ENCODE measurements at regions not wholly inside any gene's neighbourhood (a gene's known extent, or its start where the extent isn't known, plus 50 kb on each side); places are given as distances from the start of the nearest gene placed in this dataset.
"Not testable (repeated sequence)": the region's sequence is repeated elsewhere in the genome, so short reads cannot be mapped to it uniquely, and the experiment has no call there.

- Histone ChIP-seq H3K36me3 (ENCODE audit: control insufficient read depth in 1 of 2, insufficient read depth in 2 of 2, low read length in 1 of 2) (no peaks in the 10 kb centered on the region), H3K9me3 (ENCODE audit: control insufficient read depth, low read length) (no peaks in the 10 kb centered on the region), H3K27me3 (ENCODE audit: control insufficient read depth in 1 of 2, insufficient read depth in 2 of 2, low read length in 1 of 2) (no peaks in the 10 kb centered on the region), H3K4me3 (ENCODE audit: low read length in 2 of 2) (no peak overlapping the region), H3K4me1 (ENCODE audit: control insufficient read depth in 1 of 2, insufficient read depth in 2 of 2, low read length in 2 of 2) (no peaks in the 10 kb centered on the region), H3K27ac (ENCODE audit: low read depth in 1 of 2, low read length in 2 of 2) (no peak overlapping the region)
- ATAC-seq (ENCODE audit: low FRiP score) (no peak), DNase-seq (no peak)
- WGBS, 2 donors = 72 to 73% methylated on average over 7 of the region's 7 CpGs
- intact Hi-C loops (cut with DNase I) = no loop called here
Observed at GRCh38 chr7:66517212-66517909, 111.3 kb upstream of the KCTD7 start.

- WGBS, 2 donors = 71 to 74% methylated on average over 12 to 14 of the region's 14 CpGs
- Histone ChIP-seq H3K27me3 (ENCODE audit: control insufficient read depth in 1 of 2, insufficient read depth in 2 of 2, low read length in 1 of 2) (no peaks in the 10 kb centered on the region), H3K36me3 (ENCODE audit: control insufficient read depth in 1 of 2, insufficient read depth in 2 of 2, low read length in 1 of 2) (no peaks in the 10 kb centered on the region), H3K9me3 (ENCODE audit: control insufficient read depth, low read length) (no peaks in the 10 kb centered on the region), H3K4me1 (ENCODE audit: control insufficient read depth in 1 of 2, insufficient read depth in 2 of 2, low read length in 2 of 2) (no peaks in the 10 kb centered on the region), H3K4me3 (ENCODE audit: low read length in 2 of 2) (no peak overlapping the region), H3K27ac (ENCODE audit: low read depth in 1 of 2, low read length in 2 of 2) (no peak overlapping the region)
- intact Hi-C loops (cut with DNase I) = no loop called here
- ATAC-seq (ENCODE audit: low FRiP score) (no peak), DNase-seq (no peak)
Observed at GRCh38 chr7:66518151-66518691, 110.5 kb upstream of the KCTD7 start.

DNA sequence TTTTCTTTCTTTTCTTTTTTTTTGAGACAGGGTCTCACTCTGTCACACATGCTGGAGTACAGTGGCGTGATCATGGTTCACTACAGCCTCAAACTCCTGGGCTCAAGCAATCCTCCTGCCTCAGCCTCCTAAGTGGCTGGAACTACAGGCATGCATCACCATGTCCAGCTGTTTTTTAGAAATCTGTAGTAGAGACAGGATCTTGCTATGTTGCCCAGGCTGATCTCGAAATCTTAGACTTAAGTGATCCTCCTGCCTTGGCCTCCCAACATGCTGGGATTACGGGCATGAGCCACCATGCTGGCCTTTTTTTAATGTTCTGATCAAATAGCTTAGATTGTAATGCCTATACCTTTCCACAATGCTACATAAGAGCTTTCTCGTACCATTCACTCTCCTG is 107.0 kb upstream of the KCTD7 start:
- Histone ChIP-seq H3K27ac (ENCODE audit: low read depth in 1 of 2, low read length in 2 of 2) (no peak overlapping the region), H3K27me3 (ENCODE audit: control insufficient read depth in 1 of 2, insufficient read depth in 2 of 2, low read length in 1 of 2) (no peaks in the 10 kb centered on the region), H3K4me3 (ENCODE audit: low read length in 2 of 2) (no peak overlapping the region), H3K4me1 (ENCODE audit: control insufficient read depth in 1 of 2, insufficient read depth in 2 of 2, low read length in 2 of 2) (no peaks in the 10 kb centered on the region), H3K9me3 (ENCODE audit: control insufficient read depth, low read length) (no peaks in the 10 kb centered on the region), H3K36me3 (ENCODE audit: control insufficient read depth in 1 of 2, insufficient read depth in 2 of 2, low read length in 1 of 2) (no peaks in the 10 kb centered on the region)
- WGBS, 2 donors = 91 to 92% methylated on average over 4 of the region's 4 CpGs
- DNase-seq = no peak
- ATAC-seq (ENCODE audit: low FRiP score) = no peak
- intact Hi-C loops (cut with DNase I) = no loop called here

GRCh38 chr7:66522518-66522917 is 106.2 kb upstream of the KCTD7 start:
- H3K4me1 ChIP-seq (ENCODE audit: control insufficient read depth in 1 of 2, insufficient read depth in 2 of 2, low read length in 2 of 2) = no peaks in the 10 kb centered on the region
- H3K27ac ChIP-seq (ENCODE audit: low read depth in 1 of 2, low read length in 2 of 2) = no peak overlapping the region
- 50 to 54% methylated on average over 3 of the region's 3 CpGs for WGBS, 2 donors
- no peak overlapping the region for H3K4me3 ChIP-seq (ENCODE audit: low read length in 2 of 2)
- no peak for ATAC-seq (ENCODE audit: low FRiP score)
- no peaks in the 10 kb centered on the region for H3K36me3 ChIP-seq (ENCODE audit: control insufficient read depth in 1 of 2, insufficient read depth in 2 of 2, low read length in 1 of 2)
- no peak for DNase-seq
- intact Hi-C loops (cut with DNase I) = no loop called here
- H3K9me3 ChIP-seq (ENCODE audit: control insufficient read depth, low read length) = no peaks in the 10 kb centered on the region
- no peaks in the 10 kb centered on the region for H3K27me3 ChIP-seq (ENCODE audit: control insufficient read depth in 1 of 2, insufficient read depth in 2 of 2, low read length in 1 of 2)

DNA sequence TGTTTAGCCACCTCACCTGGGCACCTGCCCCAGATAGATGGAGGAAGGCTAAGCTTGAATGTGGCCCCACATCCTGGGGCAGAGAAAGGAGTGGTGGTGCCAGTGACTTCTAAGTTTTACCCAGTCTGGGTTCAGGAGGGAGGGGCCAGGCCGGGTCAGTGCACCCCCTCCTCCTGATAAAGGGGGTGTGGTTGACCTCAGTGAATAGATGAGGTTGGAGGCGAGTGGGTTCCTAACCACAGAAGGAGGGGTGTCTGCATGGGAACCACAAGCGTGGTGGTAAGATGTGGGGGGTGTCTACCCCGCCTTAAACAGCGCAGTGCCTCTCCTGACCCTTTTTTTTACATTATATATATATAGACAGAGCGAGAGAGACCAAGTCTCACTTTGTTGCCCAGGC is 105.3 kb upstream of the KCTD7 start:
- H3K4me1 ChIP-seq (ENCODE audit: control insufficient read depth in 1 of 2, insufficient read depth in 2 of 2, low read length in 2 of 2) = no peaks in the 10 kb centered on the region
- 77 to 79% methylated on average over 6 of the region's 6 CpGs for WGBS, 2 donors
- intact Hi-C loops (cut with DNase I) = no loop called here

GRCh38 chr7:66524738-66525137 is 103.9 kb upstream of the KCTD7 start:
- H3K4me1 ChIP-seq (ENCODE audit: control insufficient read depth in 1 of 2, insufficient read depth in 2 of 2, low read length in 2 of 2) = no peaks in the 10 kb centered on the region
- peaks cover 0 to 3% of the 10 kb centered on the region in 2 donors for H3K36me3 ChIP-seq (ENCODE audit: control insufficient read depth in 1 of 2, insufficient read depth in 2 of 2, low read length in 1 of 2)
- no peak overlapping the region for H3K4me3 ChIP-seq (ENCODE audit: low read length in 2 of 2)
- intact Hi-C loops (cut with DNase I) = no loop called here
- no peak overlapping the region for H3K27ac ChIP-seq (ENCODE audit: low read depth in 1 of 2, low read length in 2 of 2)
- no peaks in the 10 kb centered on the region for H3K9me3 ChIP-seq (ENCODE audit: control insufficient read depth, low read length)
- ATAC-seq (ENCODE audit: low FRiP score) (no peak), DNase-seq (no peak)
- no peaks in the 10 kb centered on the region for H3K27me3 ChIP-seq (ENCODE audit: control insufficient read depth in 1 of 2, insufficient read depth in 2 of 2, low read length in 1 of 2)
- WGBS, 2 donors = 89 to 90% methylated on average over 5 of the region's 5 CpGs

More for the DNA sequence above, 105.3 kb upstream of the KCTD7 start:
- Histone ChIP-seq H3K36me3 (ENCODE audit: control insufficient read depth in 1 of 2, insufficient read depth in 2 of 2, low read length in 1 of 2) (no peaks in the 10 kb centered on the region), H3K27me3 (ENCODE audit: control insufficient read depth in 1 of 2, insufficient read depth in 2 of 2, low read length in 1 of 2) (no peaks in the 10 kb centered on the region), H3K4me3 (ENCODE audit: low read length in 2 of 2) (no peak overlapping the region), H3K27ac (ENCODE audit: low read depth in 1 of 2, low read length in 2 of 2) (no peak overlapping the region), H3K9me3 (ENCODE audit: control insufficient read depth, low read length) (no peaks in the 10 kb centered on the region)
- no peak for DNase-seq
- ATAC-seq (ENCODE audit: low FRiP score) = no peak

GRCh38 chr7:66526782-66527181 is 101.9 kb upstream of the KCTD7 start:
- intact Hi-C loops (cut with DNase I); DNase-seq; ATAC-seq (ENCODE audit: low FRiP score); H3K4me1 ChIP-seq (ENCODE audit: control insufficient read depth in 1 of 2, insufficient read depth in 2 of 2, low read length in 2 of 2); H3K4me3 ChIP-seq (ENCODE audit: low read length in 2 of 2); H3K36me3 ChIP-seq (ENCODE audit: control insufficient read depth in 1 of 2, insufficient read depth in 2 of 2, low read length in 1 of 2); H3K9me3 ChIP-seq (ENCODE audit: control insufficient read depth, low read length); H3K27ac ChIP-seq (ENCODE audit: low read depth in 1 of 2, low read length in 2 of 2); H3K27me3 ChIP-seq (ENCODE audit: control insufficient read depth in 1 of 2, insufficient read depth in 2 of 2, low read length in 1 of 2): not testable (repeated sequence)
- 96 to 98% methylated on average over 4 of the region's 4 CpGs for WGBS, 2 donors

DNA sequence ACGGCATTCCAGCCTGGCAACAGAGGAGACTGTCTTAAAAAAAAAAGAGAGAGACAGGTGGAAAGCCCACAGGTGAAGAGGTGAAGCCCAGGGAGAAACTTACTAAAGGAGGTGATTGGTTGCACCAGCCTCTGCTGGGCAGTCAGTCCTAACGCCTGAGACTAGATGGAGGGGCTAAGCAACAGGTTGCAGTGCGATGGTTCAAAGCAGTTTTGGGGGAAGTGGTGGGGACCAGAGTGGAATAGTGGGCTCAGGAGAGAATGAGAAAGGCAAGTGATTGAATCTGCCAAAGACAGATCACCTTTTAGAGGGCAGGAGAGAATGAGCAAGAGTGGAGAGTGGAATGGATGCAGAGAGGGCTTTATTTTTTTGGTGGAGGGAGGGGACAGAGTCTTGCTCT is 100.0 kb upstream of the KCTD7 start:
- peaks cover 0 to 4% of the 10 kb centered on the region in 2 donors for H3K36me3 ChIP-seq (ENCODE audit: control insufficient read depth in 1 of 2, insufficient read depth in 2 of 2, low read length in 1 of 2)
- H3K4me3 ChIP-seq (ENCODE audit: low read length in 2 of 2) = no peak overlapping the region
- WGBS, 2 donors = 95 to 97% methylated on average over 3 of the region's 3 CpGs
- ATAC-seq (ENCODE audit: low FRiP score) (no peak), DNase-seq (no peak)
- intact Hi-C loops (cut with DNase I) = no loop called here
- no peaks in the 10 kb centered on the region for H3K9me3 ChIP-seq (ENCODE audit: control insufficient read depth, low read length)
- H3K27me3 ChIP-seq (ENCODE audit: control insufficient read depth in 1 of 2, insufficient read depth in 2 of 2, low read length in 1 of 2) = no peaks in the 10 kb centered on the region
- no peak overlapping the region for H3K27ac ChIP-seq (ENCODE audit: low read depth in 1 of 2, low read length in 2 of 2)
- no peaks in the 10 kb centered on the region for H3K4me1 ChIP-seq (ENCODE audit: control insufficient read depth in 1 of 2, insufficient read depth in 2 of 2, low read length in 2 of 2)

- H3K27ac ChIP-seq (ENCODE audit: low read depth in 1 of 2, low read length in 2 of 2) = no peak overlapping the region
- H3K36me3 ChIP-seq (ENCODE audit: control insufficient read depth in 1 of 2, insufficient read depth in 2 of 2, low read length in 1 of 2) = peaks cover 0 to 4% of the 10 kb centered on the region in 2 donors
- no peaks in the 10 kb centered on the region for H3K9me3 ChIP-seq (ENCODE audit: control insufficient read depth, low read length)
- 85 to 87% methylated on average over 16 of the region's 16 CpGs for WGBS, 2 donors
- H3K4me3 ChIP-seq (ENCODE audit: low read length in 2 of 2) = no peak overlapping the region
- no peaks in the 10 kb centered on the region for H3K27me3 ChIP-seq (ENCODE audit: control insufficient read depth in 1 of 2, insufficient read depth in 2 of 2, low read length in 1 of 2)
- no peaks in the 10 kb centered on the region for H3K4me1 ChIP-seq (ENCODE audit: control insufficient read depth in 1 of 2, insufficient read depth in 2 of 2, low read length in 2 of 2)
- ATAC-seq (ENCODE audit: low FRiP score) = no peak
- no peak for DNase-seq
- intact Hi-C loops (cut with DNase I) = no loop called here
Observed at GRCh38 chr7:66529883-66530610, 98.6 kb upstream of the KCTD7 start.
